GM13976 (cell line): ENCODE measurements at regions not wholly inside any gene's neighbourhood (a gene's known extent, or its start where the extent isn't known, plus 50 kb on each side); places are given as distances from the start of the nearest gene placed in this dataset.

Experiments
- DNase-seq: peaks from one replicate; pipeline ENCODE4 v3.0.0; 2012; ENCODE audit warnings: low spot score
- CTCF ChIP-seq: IDR thresholded peaks from 2 replicates; pipeline ENCODE4 v1.5.1; 2012; ENCODE audit warnings: borderline replicate concordance, mild to moderate bottlenecking; ENCODE audit not compliant: insufficient read depth; ENCODE audit errors: extremely low read depth, missing control alignments, control extremely low read depth
- in situ Hi-C: fragments of 300-500 bp; cut with MboI; formaldehyde crosslinking; loops from one replicate; pipeline ENCODE4 v1.12.0; 2022; ENCODE audit warnings: low sequenced_read_pairs, mixed read lengths, inconsistent platforms; ENCODE audit not compliant: unreplicated experiment

- no peak for TF ChIP-seq CTCF
- in situ Hi-C loops = no loop called here
- DNase-seq = no peak
These were observed 390.6 kb upstream of the ATP2B1 start for GRCh38 chr12:90099288-90099687.

- no peak for TF ChIP-seq CTCF
- DNase-seq = no peak
- in situ Hi-C loops = no loop called here
These were observed 389.6 kb upstream of the ATP2B1 start for GRCh38 chr12:90098132-90098779.

- no peak for DNase-seq
- TF ChIP-seq CTCF = no peak
- in situ Hi-C loops = no loop called here
These were observed 383.2 kb upstream of the ATP2B1 start for GRCh38 chr12:90091809-90092208.

GRCh38 chr12:90090929-90091651 is 382.5 kb upstream of the ATP2B1 start:
- no peak for DNase-seq
- TF ChIP-seq CTCF = no peak
- in situ Hi-C loops = no loop called here

- in situ Hi-C loops = no loop called here
- no peak for TF ChIP-seq CTCF
- DNase-seq = no peak
These were observed 377.6 kb upstream of the ATP2B1 start for GRCh38 chr12:90086281-90086680.

GRCh38 chr12:90085494-90086274 is 377.0 kb upstream of the ATP2B1 start:
- no peak for DNase-seq
- in situ Hi-C loops = no loop called here
- TF ChIP-seq CTCF = no peak
